ENCODE measurements at regions not wholly inside any gene's neighbourhood (a gene's known extent, or its start where the extent isn't known, plus 50 kb on each side); places are given as distances from the start of the nearest gene placed in this dataset.

DNA sequence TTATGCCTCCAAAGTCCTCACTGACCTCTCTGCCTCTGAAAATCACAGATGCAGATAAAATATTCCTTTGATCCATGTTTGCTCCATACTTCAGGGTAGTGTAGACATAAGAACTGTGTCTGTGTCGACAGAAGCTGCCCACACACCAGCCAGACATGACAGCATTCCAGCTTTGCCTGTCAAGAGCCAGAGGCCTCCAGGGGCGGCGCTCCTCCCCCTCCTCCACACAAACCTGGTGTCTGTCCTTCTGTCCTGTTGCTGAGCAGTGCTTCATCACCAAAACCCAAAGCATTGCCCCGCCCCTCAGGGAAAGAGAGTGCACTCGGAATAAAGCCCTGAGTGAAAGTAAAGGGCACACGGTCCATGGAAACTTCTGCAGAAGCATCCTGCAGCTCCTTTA is 379.4 kb downstream of the FBXW7 start:
- DNase-seq, result no peak

DNA sequence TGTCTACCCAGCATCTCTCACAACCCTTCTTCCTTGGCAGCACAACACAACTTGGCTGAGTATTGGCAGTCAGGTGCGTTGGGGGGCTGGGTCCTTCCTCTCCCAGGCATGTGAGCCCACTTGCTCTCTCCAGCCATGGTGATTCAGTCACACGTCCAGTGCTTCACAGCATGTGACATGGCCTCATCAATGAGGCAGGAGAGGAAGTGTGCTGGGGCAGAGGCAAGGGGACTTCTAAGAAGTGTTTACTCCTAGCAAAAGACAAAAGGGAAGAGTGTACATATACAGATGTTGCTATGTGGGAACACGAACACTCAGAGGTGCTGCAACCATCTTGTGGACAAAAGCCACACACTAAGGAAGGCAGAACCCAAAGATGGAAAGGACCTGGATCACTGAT is 380.8 kb downstream of the FBXW7 start:
- DNase-seq, result no peak

DNA sequence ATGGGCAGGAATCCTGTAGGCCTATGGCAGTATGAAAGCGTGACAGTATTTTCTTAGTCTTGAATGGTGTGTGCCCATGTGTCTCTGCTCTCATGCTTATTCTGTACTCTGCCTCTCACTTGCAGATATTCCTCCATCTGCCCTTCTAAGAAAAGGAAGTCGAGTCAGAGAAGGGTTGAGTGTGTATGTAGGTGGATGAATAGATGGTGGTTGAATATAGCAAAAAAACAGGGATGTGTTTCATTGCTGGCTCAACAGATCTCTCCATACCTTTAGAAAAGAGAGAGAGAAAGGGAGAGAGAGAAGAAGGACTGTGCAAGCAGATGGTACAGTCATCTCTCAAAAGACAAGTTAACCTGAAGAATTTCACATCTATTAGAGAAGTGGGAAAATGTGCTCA is 381.5 kb downstream of the FBXW7 start:
- no peak for DNase-seq

DNA sequence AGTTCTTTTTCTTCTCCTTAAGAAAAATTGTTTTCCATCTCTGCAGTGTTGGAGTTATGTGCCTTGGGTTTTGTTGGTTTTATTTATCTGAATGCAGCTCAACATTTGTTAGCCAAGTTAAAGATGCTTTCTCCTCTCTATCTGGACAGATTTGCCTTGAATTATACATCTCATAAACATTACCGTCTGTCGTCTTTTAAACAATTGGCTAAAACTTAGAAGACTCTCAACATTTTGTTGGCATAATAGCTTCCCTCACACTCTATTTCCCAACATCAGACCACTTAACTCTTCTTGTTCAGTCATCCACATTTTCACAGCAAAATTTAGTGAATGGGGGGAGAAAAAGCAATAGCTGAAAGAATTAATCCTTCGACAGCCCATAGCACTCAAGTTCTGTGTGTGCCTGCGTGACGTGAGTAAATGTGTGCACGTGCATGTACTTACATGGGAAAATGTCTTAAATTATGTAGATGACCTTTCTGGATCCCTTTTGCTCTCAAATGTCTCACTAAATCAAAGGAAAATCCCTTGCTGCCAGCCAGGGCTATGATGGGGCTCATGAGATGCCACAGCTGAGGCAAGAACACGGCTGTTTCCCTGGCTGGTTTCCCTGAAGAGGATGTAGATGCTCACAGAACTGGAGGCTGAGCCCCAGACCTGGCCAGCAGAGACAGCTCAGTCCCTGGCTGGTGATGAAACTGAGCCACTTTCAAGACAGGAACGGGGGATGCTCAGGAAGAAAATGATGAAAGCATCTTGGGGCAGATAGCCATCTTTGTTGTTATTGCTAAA is 382.2 kb downstream of the FBXW7 start:
- DNase-seq, result no peak

DNA sequence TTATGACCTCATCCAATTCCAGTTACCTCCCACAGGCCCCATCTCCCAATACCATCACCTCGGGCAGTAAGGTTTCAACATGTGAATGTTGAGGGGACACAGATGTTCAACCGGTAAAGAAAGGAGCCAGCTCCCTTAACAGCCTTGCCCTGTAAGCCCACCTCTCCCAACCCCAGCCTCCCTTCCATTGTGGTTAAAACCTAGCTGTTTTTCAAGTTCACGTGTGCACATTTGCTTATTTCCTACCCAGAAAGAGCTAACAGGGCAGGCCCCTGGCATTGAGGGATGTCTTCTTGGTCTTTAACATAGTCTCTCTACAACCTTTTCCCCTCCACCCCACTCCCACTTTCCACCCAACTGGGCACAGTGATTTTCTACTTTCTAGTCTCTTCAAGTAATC is 385.7 kb downstream of the FBXW7 start:
- DNase-seq, result no peak

DNA sequence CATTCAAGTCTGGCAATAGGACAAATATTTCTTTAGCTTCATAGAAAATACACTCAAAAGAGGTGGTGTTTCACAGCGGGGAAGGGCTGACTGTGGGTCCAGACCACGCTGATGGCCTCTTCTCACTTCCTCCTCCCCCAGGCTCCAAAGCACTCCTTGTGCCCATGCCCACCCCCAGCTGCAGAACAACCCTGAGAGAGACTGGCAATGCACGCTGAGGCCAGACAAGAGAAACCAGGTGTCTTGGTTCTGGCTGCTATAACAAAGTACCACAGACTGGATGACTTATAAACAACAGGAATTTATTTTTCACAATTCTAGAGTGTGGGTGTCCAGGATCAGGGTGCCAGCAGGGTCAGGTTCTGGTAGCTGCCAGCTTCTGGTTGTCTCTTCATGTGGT is 386.1 kb downstream of the FBXW7 start:
- no peak for DNase-seq

DNA sequence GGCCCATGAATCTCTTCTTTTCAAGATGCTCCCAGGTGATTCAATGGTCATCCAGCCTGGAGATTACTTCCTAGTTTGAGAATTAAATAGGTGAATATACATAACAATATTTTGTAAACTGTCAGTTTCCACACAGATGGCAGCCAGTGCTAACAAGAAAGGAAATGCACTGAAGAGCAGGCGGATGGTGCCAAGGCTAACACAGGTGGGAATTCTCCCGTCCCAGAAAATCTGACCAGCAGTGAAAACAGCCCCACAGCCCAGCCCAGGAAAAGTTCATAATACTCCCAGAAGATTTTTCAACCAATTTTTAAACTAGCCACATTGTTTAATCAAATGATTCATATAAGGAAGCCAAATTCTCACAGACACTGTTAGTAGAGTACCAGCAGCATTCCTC is 387.2 kb upstream of the GATB start:
- DNase-seq, result no peak

DNA sequence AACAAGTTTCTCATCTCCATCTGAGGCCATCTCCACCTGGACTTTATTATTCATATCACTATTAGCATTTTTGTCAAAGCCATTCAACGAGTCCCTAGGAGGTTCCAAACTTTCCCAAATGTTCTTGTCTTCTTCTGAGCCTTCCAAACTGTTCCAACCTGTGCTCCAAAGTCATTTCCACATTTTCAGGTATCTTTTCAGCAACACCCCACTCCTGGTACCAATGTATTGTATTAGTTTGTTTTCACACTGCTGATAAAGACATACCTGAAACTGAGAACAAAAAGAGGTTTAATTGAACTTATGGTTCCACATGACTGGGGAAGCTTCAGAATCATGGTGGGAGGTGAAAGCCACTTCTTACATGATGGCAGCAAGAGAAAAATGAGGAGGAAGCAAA is 385.4 kb upstream of the GATB start:
- no peak for DNase-seq

DNA sequence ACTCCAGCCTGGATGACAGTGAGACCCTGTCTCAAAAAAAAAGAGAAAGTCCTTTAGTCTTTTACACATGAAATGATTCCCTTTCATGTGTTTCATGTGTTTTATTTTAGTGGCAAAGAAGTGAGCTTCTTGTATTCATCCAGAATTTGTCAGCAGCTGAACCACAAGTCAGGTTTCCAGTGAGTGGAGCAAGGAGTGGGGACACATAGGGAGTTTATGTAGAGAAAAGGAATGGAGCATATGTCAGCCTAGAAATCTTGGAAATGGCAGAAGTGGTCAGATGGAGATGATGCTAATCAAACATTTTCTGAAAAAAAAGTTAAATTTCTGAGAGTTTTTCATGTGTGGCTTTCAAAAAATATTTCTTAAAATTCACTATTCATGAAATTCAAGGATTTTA is 383.0 kb upstream of the GATB start:
- no peak for DNase-seq

DNA sequence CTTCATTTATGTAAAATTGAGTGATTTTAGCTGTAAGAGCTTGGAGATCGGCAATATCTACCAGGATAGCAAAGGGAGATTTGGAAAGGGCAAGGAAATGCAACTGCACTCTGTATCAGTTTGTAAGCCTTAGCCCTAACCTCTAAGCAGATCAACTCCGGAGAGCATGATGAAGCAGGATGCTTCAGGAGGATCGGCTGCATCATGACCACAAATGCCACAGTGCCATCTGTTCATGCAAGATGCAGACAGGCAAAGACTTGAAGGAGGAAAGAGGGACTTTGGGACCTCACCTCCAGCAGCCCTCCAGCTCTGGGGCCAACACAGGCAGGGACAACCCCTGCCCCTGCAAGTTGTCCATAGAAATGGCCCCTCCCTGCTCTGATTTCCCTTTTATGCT is 377.6 kb upstream of the GATB start:
- no peak for DNase-seq

DNA sequence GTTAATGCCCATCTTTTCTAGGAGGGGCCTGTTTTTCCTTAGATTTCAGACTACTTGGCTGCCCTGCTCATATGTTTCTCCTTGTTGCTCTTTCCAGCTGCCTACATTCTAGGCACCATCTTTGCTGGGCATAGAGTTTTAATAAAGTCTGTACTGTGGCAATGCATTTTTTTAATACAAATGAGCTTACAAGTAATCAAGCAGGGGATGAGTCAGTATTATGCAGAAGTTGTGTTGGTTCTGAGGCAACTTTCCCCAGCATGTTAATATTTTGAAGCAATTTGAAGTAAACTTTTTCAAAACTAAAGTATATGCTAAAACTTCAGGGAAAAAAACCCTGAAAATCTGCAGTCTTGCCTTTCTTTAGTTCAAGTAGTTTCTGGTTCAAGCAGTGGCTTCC is 372.0 kb upstream of the GATB start:
- no peak for DNase-seq

DNA sequence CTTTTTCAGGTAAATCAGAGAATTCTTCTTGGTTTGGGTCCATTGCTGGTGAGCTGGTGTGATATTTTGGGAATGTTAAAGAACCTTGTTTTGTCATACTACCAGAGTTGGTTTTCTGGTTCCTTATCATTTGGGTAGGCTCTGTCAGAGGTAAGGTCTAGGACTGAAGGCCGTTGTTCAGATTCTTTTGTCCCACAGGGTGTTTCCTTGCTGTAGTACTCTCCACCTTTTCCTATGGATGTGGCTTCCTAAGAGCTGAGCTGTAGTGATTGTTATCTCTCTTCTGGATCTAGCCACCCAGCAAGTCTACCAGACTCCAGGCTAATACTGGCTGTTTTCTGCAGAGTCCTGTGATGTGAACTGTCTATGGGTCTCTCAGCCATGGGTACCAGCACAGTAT is 367.5 kb upstream of the GATB start:
- DNase-seq, result no peak

DNA sequence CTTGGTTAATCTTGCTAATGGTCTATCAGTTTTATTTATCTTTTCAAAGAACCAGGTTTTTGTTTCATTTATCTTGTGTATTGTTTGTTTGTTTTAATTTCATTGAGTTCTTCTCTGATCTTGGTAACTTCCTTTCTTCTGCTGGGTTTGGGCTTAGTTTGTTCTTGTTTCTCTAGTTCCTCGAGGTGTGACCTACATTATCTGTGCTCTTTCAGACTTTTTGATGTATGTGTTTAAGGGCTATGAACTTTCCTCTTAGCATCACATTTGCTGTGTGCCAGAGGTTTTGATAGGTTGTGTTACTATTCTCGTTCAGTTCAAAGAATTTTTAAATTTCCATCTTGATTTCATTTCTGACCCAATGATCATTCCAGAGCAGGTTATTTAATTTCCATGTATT is 365.4 kb upstream of the GATB start:
- no peak for DNase-seq

DNA sequence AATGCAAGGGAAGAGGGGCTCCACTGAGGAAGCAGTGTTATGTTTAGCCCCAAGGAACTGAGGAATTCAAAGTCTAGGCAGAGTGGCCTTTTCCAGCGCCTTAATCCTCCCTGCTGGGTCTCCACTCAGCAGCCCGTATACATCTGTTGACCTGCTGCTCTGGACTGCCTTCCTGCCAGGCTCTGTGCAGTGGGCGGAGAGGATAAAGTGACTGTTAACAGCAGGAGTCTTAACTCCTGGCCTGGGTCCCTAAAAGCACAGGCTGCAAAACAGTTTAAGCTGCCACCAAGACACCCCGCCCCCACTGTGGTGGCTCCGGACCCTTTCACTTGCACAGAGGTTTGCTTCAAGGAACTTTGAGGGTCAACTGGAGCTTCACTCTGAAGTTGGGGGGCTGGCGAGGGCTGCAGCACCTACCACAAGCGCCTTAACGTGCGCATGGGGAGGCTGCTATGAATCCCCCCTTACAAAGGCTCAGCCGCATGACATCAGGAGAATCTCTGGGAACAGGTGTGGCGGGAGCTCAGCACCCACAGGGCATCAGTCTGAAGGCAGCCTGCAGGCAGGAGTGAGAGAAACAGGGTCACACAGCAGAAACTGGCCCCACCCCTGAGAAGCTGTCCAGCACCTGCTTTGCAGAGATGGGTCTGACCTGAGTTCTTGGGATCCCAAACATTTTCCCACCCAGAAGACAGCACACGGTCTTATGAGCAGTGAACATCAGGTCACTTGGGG is 358.2 kb upstream of the GATB start:
- DNase-seq, result no peak

DNA sequence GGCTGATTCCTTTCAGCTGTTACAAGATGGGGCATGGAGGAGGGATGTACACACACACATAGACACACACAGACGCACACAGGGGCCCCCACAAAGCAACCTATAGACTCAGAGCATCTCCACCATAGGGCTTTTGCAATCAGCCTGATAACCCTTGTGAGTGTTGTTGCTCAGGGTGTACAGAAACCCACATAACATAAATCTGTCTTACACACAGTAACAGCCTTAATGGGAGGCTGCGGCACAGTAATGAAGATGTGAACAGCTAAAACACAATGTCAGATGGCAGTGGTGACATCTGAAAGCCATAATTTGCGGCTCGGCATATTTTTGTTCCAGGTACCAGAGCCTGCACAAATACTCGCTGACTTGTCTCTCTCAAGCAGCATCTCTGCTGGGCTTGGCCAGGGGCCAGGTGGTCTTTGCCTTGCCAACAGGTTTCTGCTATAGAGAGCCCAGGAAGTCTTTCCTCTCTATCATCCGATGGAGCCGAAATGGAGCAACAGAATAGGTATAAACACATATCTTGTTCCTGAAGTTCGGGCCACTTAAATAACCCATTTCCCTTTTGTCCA is 357.2 kb upstream of the GATB start:
- no peak for DNase-seq

DNA sequence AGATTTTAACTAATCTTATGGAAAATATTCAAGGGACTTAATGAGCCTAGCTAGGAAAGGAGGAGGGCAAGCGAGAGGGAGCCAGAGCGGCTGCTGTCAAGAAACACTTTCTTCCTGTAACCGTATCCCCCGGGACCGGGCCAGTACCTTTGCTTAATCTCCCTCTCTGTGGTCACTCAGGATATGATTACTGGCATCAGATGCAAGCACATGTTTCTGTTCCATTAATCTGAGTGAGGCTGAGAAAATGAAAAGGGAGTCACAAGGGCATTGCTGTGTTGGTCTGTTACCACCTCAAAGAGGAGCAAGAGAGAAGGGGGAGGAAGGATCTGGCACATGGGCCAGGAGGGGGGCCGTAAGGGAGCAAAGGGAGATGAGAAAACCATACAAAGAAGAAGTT is 356.7 kb upstream of the GATB start:
- DNase-seq, result no peak

DNA sequence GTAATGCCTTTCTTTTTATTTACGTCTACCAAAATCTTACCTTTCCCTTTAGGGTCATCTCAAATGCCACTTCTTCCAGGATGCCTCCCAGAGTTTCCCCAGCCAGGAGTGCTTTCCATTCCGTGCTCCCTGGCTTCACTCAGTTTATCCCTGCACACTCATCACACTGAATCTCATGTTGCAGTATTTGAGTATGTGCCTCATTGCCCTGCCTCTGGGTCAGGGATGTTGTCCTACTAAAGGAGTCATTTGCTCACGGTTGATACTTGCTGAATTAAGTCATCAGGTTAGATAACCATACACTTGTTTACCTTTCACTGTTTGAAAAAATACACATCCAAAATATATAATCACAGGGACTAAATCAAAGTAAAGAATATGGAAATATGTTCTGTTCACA is 356.2 kb upstream of the GATB start:
- DNase-seq, result no peak

DNA sequence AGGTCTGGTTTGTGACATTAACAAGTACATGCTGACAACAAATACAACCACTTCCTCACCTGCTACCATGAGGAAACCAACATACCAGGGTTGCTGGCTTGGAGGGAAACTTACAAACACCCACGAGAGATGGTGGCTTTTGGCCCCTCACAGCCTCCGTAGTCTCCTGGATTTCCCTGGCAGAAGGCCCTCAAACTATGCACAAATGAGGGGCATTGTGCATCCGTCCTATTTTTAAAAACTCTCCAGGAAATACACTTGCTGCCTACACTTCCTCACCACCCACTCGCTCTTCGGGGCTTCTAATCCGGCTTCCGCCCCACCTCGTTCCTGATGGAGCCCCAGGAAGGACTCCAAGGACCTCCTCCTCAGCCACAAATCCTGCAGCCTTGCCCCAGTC is 355.0 kb upstream of the GATB start:
- peak in 2 of 4 experiments; percentile 11 to 16 for DNase-seq

DNA sequence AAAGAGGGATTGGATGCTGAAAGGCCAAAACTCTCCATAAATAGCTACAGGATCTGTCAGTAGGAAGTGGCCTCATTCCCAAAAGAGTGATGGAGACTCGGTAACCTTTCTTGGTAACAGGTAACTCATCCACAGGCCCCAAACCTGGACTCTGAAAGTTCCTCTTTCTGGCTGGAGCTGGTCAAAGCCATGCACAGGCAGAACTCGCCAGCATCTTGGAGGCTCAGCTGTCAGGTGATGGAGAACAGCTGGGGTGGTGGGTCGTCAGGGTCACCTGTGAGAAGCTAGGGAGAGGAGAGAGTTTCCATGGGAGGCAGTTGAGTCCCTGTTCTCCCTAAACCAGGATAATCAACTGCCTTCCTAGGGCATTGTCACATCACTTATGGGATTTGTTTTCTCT is 354.3 kb upstream of the GATB start:
- no peak for DNase-seq

DNA sequence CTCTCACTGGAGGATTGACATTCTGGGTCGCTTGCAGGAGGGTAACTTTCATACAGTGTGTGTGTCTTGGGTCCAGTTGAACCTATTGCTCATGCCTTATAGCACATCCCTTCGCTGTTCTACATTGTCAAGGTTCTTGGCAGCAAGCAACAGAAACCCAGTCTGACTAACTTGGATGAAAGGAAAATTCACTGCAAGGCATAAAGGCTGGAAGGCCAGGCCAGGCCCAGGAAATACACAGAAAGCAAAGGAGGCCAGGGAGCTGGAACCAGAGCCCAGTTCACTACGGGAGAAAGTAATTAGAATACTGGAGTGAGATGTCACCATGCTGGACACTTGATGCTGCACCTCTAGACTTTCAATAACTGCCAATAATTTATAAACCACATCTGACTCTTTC is 353.8 kb upstream of the GATB start:
- DNase-seq, result no peak

DNA sequence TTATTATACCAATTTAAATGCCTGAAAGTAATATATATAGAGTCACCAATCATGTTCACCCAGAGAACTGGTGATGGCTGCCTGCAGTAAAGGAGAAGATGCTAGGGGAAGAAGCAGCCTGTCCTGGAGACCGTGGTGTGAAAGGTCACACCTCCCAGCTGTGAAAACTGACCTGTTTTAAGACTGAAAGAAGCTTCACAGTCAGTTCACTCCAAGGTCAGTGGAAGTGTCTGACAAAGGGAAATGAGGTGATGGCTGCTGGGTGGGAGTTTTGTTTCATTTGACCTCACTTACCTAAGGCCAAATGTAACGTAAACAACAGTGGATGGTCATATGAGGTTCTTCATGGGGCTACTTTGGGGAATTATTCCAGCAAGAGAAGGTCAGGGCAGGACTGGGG is 352.1 kb upstream of the GATB start:
- no peak for DNase-seq

DNA sequence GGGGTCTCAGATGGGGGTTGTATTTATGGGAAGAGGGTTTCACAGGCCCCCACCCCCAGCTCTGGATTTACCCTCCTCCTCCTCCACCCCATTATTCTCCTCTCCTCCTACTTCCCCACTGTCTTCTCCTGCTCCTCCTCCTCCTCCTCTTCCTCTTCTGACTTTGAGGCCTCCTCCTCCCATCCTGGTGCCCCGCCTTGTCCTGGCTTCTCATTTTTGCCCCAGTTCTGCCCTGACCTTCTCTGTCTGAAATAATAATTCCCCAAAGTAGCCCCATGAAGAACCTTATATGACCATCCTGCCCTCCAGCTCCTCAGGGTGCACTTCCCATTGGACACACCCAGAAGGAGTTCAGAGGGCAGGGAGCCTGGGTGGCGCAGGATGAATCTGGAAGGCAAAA is 351.4 kb upstream of the GATB start:
- DNase-seq, result no peak

DNA sequence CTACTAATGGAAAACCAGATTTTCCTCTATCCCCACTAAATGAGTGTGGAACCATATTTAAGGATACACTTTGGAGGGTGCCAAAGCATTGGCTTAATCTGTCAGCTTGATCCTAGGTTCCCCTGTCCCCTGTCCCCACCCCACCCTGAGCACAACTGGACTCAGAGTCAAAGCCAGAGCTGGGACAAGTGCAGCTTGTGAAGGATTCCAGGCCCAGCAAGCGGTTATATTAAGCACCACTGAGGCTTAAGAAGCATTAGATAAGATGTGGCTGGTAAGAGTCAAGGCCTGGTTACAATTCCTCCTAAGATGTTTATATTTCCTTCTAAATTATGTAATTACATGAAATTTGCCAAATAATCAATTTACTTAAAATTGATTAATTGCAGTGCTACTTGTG is 350.0 kb upstream of the GATB start:
- DNase-seq, result no peak

Measured in activated naive CD4-positive, alpha-beta T cell (primary cell).